CD4-positive, alpha-beta T cell treated with Interleukin-17A for 4 hours (primary cell): ENCODE measurements at regions not wholly inside any gene's neighbourhood (a gene's known extent, or its start where the extent isn't known, plus 50 kb on each side); places are given as distances from the start of the nearest gene placed in this dataset.
"Not testable (repeated sequence)": the region's sequence is repeated elsewhere in the genome, so short reads cannot be mapped to it uniquely, and the experiment has no call there.

Source experiments
- DNase-seq: peaks from one replicate; pipeline ENCODE4 v3.0.0-alpha.2; 2020; ENCODE audit warnings: mixed read lengths

GRCh38 chr7:10648289-10648688 is 325.4 kb upstream of the PHF14 start:
- DNase-seq, result no peak

- not testable (repeated sequence) for DNase-seq
Observed at GRCh38 chr7:10649120-10649519, 324.6 kb upstream of the PHF14 start.

- no peak for DNase-seq
Observed at GRCh38 chr7:10655031-10655430, 318.6 kb upstream of the PHF14 start.

- DNase-seq, result no peak
Observed at GRCh38 chr7:10657201-10657600, 316.5 kb upstream of the PHF14 start.

- DNase-seq, result no peak
Observed at GRCh38 chr7:10657837-10658236, 315.8 kb upstream of the PHF14 start.

GRCh38 chr7:10662491-10662890 is 311.2 kb upstream of the PHF14 start:
- no peak for DNase-seq

- DNase-seq, result no peak
Observed at GRCh38 chr7:10662982-10663884, 310.4 kb upstream of the PHF14 start.

GRCh38 chr7:10672186-10672585 is 301.5 kb upstream of the PHF14 start:
- no peak for DNase-seq

GRCh38 chr7:10677211-10677610 is 296.5 kb upstream of the PHF14 start:
- DNase-seq, result no peak

- no peak for DNase-seq
Observed at GRCh38 chr7:10677668-10678232, 295.9 kb upstream of the PHF14 start.

GRCh38 chr7:10684606-10685005 is 289.1 kb upstream of the PHF14 start:
- no peak for DNase-seq

GRCh38 chr7:10685040-10685439 is 288.6 kb upstream of the PHF14 start:
- DNase-seq, result no peak

GRCh38 chr7:10688544-10688943 is 285.1 kb upstream of the PHF14 start:
- no peak for DNase-seq

GRCh38 chr7:10696064-10696463 is 277.6 kb upstream of the PHF14 start:
- DNase-seq, result no peak

GRCh38 chr7:10703059-10703458 is 270.6 kb upstream of the PHF14 start:
- DNase-seq, result no peak

- no peak for DNase-seq
Observed at GRCh38 chr7:10703981-10704380, 269.7 kb upstream of the PHF14 start.

GRCh38 chr7:10704653-10705052 is 269.0 kb upstream of the PHF14 start:
- DNase-seq, result no peak

- DNase-seq, result no peak
Observed at GRCh38 chr7:10706875-10707493, 266.7 kb upstream of the PHF14 start.

- DNase-seq, result no peak
Observed at GRCh38 chr7:10707519-10707918, 266.2 kb upstream of the PHF14 start.

GRCh38 chr7:10708447-10708846 is 265.2 kb upstream of the PHF14 start:
- no peak for DNase-seq

- DNase-seq, result no peak
Observed at GRCh38 chr7:10718768-10719167, 254.9 kb upstream of the PHF14 start.

- no peak for DNase-seq
Observed at GRCh38 chr7:10720042-10720441, 253.6 kb upstream of the PHF14 start.

- DNase-seq, result no peak
Observed at GRCh38 chr7:10721289-10721688, 252.4 kb upstream of the PHF14 start.

- no peak for DNase-seq
Observed at GRCh38 chr7:10723832-10724231, 249.8 kb upstream of the PHF14 start.
